Transverse colon (tissue), 3 donors: ENCODE measurements at regions not wholly inside any gene's neighbourhood (a gene's known extent, or its start where the extent isn't known, plus 50 kb on each side); places are given as distances from the start of the nearest gene placed in this dataset.

Experiments used
- EP300 ChIP-seq: sonication (generic); formaldehyde crosslinking; IDR thresholded peaks from one replicate; pipeline ENCODE4 v1.6.1; 2017; ENCODE audit warnings: antibody characterized with exemption, low read depth
- POLR2A ChIP-seq: fragments of 450-650 bp; IDR thresholded peaks from one replicate; pipeline ENCODE4 v1.6.1; 2016; ENCODE audit warnings: antibody characterized with exemption, mild to moderate bottlenecking, moderate library complexity
- TF ChIP-seq, protein P1 (sequence below), 5 experiments: fragments of 200-600 bp in 3 of 5; fragments of 450-650 bp in 2 of 5; sonication (generic) in 3 of 5; IDR thresholded peaks; 1 replicate in 2 of 5; 2 replicates in 3 of 5; pipeline ENCODE4 v1.5.1; 2016 to 2017; ENCODE audit warnings: antibody characterized with exemption in 5 of 5, inconsistent platforms in 3 of 5, mild to moderate bottlenecking in 2 of 5, moderate library complexity in 1 of 5

DNA sequence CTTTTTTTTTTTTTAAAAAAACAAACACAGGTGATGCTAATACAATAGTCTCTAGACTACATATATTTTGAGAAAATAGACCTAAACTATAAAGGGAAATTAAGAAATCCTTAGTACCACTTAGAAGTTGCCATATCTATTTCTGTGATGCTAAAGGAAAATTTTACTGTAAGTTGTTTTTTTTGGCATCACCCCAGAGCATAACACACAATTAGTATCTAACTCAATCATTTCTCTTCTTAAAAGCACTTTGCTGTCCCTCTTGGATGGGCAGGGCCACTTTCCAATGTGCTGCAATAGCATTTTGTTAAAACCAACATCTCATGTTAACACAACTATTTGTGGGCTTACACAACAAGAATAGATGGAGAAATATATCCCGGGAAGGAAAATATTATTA is 91.9 kb downstream of the GABPA start:
- TF ChIP-seq EP300 (no peak), POLR2A (no peak)
- TF ChIP-seq, protein P1, sequence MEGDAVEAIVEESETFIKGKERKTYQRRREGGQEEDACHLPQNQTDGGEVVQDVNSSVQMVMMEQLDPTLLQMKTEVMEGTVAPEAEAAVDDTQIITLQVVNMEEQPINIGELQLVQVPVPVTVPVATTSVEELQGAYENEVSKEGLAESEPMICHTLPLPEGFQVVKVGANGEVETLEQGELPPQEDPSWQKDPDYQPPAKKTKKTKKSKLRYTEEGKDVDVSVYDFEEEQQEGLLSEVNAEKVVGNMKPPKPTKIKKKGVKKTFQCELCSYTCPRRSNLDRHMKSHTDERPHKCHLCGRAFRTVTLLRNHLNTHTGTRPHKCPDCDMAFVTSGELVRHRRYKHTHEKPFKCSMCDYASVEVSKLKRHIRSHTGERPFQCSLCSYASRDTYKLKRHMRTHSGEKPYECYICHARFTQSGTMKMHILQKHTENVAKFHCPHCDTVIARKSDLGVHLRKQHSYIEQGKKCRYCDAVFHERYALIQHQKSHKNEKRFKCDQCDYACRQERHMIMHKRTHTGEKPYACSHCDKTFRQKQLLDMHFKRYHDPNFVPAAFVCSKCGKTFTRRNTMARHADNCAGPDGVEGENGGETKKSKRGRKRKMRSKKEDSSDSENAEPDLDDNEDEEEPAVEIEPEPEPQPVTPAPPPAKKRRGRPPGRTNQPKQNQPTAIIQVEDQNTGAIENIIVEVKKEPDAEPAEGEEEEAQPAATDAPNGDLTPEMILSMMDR (IDR thresholded peaks at IDR 0.05): no peak
